ENCODE measurements at regions not wholly inside any gene's neighbourhood (a gene's known extent, or its start where the extent isn't known, plus 50 kb on each side); places are given as distances from the start of the nearest gene placed in this dataset.

GRCh38 chr10:130434446-130435385, 298.5 kb downstream of the GLRX3 start:
- H3K4me3 ChIP-seq (ENCODE audit: low read length) = no peak overlapping the region
- no peak for TF ChIP-seq CTCF (conservative IDR thresholded peaks at IDR 0.05; ENCODE audit: low read length)
- no peak for DNase-seq (ENCODE audit: low read depth)

- no peak overlapping the region for H3K4me3 ChIP-seq (ENCODE audit: low read length)
- no peak for TF ChIP-seq CTCF (conservative IDR thresholded peaks at IDR 0.05; ENCODE audit: low read length)
- DNase-seq (ENCODE audit: low read depth) = no peak
Measured at GRCh38 chr10:130435961-130436360, 299.8 kb downstream of the GLRX3 start.

GRCh38 chr10:130438861-130439260, 302.7 kb downstream of the GLRX3 start:
- no peak for DNase-seq (ENCODE audit: low read depth)
- no peak overlapping the region for H3K4me3 ChIP-seq (ENCODE audit: low read length)
- TF ChIP-seq CTCF (conservative IDR thresholded peaks at IDR 0.05; ENCODE audit: low read length) = no peak

- DNase-seq (ENCODE audit: low read depth) = no peak
- no peak for TF ChIP-seq CTCF (conservative IDR thresholded peaks at IDR 0.05; ENCODE audit: low read length)
- no peak overlapping the region for H3K4me3 ChIP-seq (ENCODE audit: low read length)
Measured at GRCh38 chr10:130439766-130440165, 303.6 kb downstream of the GLRX3 start.

GRCh38 chr10:130440494-130440893, 304.3 kb downstream of the GLRX3 start:
- H3K4me3 ChIP-seq (ENCODE audit: low read length) = no peak overlapping the region
- TF ChIP-seq CTCF (conservative IDR thresholded peaks at IDR 0.05; ENCODE audit: low read length) = no peak
- no peak for DNase-seq (ENCODE audit: low read depth)

- no peak overlapping the region for H3K4me3 ChIP-seq (ENCODE audit: low read length)
- DNase-seq (ENCODE audit: low read depth) = no peak
- TF ChIP-seq CTCF (conservative IDR thresholded peaks at IDR 0.05; ENCODE audit: low read length) = no peak
Measured at GRCh38 chr10:130440971-130441370, 304.8 kb downstream of the GLRX3 start.

- TF ChIP-seq CTCF (conservative IDR thresholded peaks at IDR 0.05; ENCODE audit: low read length) = no peak
- DNase-seq (ENCODE audit: low read depth) = no peak
- H3K4me3 ChIP-seq (ENCODE audit: low read length) = no peak overlapping the region
Measured at GRCh38 chr10:130443066-130443465, 306.9 kb downstream of the GLRX3 start.

Measured in AG10803 (cell line).